ENCODE measurements at regions not wholly inside any gene's neighbourhood (a gene's known extent, or its start where the extent isn't known, plus 50 kb on each side); places are given as distances from the start of the nearest gene placed in this dataset.
"Not testable (repeated sequence)": the region's sequence is repeated elsewhere in the genome, so short reads cannot be mapped to it uniquely, and the experiment has no call there.

GRCh38 chr2:144758196-144758595 is 238.3 kb upstream of the ZEB2 start:
- TF ChIP-seq CTCF, POLR2AphosphoS5, POLR2A (IDR thresholded peaks at IDR 0.05): not testable (repeated sequence)
